ENCODE measurements at regions not wholly inside any gene's neighbourhood (a gene's known extent, or its start where the extent isn't known, plus 50 kb on each side); places are given as distances from the start of the nearest gene placed in this dataset.

DNA sequence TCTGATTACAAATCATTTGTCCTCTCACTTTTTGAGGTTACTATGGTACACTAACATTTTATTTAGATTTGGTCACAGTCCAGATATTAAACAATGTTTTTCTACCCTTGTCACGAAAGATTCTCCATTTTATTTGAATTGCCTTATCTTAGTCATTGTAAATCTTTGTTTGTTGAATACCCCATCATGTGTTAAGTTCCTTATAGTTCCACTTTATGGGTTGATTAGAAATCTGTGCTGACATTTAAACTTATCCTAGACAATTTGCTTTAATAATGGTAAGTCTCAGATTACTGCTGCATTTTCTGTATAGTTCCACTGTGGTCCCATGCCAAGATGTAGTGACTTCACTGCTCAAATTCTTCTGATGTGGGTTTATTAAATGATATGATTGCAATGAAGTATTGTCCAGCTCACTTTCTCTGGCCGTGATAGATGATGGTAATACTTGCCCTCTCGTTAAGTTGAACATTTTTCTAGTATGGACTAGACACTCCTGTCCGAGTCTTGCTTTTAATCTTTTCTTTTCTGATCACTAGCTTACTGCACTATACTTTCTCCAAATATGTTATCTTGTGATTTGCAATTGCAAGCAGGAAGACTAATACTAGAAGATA lies 1107.3 kb downstream of the SLC6A15 start:
- Mint-ChIP-seq H3K4me3 (no peak overlapping the region), H3K27me3 (no peaks in the 10 kb centered on the region), H3K4me1 (ENCODE audit: low read depth) (no peaks in the 10 kb centered on the region), H3K36me3 (ENCODE audit: low read depth) (no peaks in the 10 kb centered on the region), H3K27ac (no peak overlapping the region), H3K9me3 (no peaks in the 10 kb centered on the region)
- ATAC-seq (ENCODE audit: poor library complexity) (no peak), DNase-seq (no peak)
- TF ChIP-seq, protein P1, sequence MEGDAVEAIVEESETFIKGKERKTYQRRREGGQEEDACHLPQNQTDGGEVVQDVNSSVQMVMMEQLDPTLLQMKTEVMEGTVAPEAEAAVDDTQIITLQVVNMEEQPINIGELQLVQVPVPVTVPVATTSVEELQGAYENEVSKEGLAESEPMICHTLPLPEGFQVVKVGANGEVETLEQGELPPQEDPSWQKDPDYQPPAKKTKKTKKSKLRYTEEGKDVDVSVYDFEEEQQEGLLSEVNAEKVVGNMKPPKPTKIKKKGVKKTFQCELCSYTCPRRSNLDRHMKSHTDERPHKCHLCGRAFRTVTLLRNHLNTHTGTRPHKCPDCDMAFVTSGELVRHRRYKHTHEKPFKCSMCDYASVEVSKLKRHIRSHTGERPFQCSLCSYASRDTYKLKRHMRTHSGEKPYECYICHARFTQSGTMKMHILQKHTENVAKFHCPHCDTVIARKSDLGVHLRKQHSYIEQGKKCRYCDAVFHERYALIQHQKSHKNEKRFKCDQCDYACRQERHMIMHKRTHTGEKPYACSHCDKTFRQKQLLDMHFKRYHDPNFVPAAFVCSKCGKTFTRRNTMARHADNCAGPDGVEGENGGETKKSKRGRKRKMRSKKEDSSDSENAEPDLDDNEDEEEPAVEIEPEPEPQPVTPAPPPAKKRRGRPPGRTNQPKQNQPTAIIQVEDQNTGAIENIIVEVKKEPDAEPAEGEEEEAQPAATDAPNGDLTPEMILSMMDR (IDR thresholded peaks at IDR 0.05) = no peak
- Histone ChIP-seq H3K4me3 (ENCODE audit: low read length) (no peak overlapping the region), H3K9me3 (ENCODE audit: control insufficient read depth in 1 of 2, insufficient read depth in 1 of 2, low read length in 2 of 2) (peaks cover 0 to 4% of the 10 kb centered on the region in 2 experiments), H3K36me3 (ENCODE audit: insufficient read depth, low read length) (no peaks in the 10 kb centered on the region), H3K27ac (ENCODE audit: low read depth in 1 of 2, low read length in 2 of 2) (no peak overlapping the region), H3K27me3 (ENCODE audit: control insufficient read depth in 1 of 2, insufficient read depth in 2 of 2, low read length in 2 of 2) (no peaks in the 10 kb centered on the region), H3K4me1 (ENCODE audit: insufficient read depth, low read length) (no peaks in the 10 kb centered on the region)
- ChIA-PET POLR2A (no interaction called here), CTCF (no interaction called here)
- intact Hi-C loops (cut with DNase I, micrococcal nuclease) = no loop called here

DNA sequence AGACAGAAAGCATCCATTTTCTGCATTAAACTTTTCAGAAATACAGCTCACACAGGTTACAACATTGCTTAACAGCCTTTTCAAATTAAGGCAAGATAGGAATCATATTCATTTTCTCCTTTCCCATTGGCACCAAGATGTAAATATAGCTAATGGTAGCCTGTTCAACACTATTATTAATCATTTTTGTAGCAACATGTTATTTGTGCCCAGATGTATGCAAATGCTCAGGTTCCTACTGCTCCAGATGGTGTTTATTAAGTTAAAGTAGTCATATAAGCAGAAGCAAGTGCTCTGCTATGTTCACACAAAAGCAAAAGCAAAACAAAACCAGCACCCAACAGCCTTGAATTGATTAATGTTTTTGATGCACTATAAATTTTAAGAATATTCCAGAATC lies 1110.6 kb downstream of the SLC6A15 start:
- Mint-ChIP-seq H3K4me3 (no peak overlapping the region), H3K27me3 (no peaks in the 10 kb centered on the region), H3K4me1 (ENCODE audit: low read depth) (no peaks in the 10 kb centered on the region), H3K36me3 (ENCODE audit: low read depth) (no peaks in the 10 kb centered on the region), H3K27ac (no peak overlapping the region), H3K9me3 (no peaks in the 10 kb centered on the region)
- TF ChIP-seq, protein P1 (IDR thresholded peaks at IDR 0.05) = no peak
- H3K27me3 ChIP-seq (ENCODE audit: control insufficient read depth in 1 of 2, insufficient read depth in 2 of 2, low read length in 2 of 2) = no peaks in the 10 kb centered on the region
- ChIA-PET POLR2A (no interaction called here), CTCF (no interaction called here)
- ATAC-seq (ENCODE audit: poor library complexity) (no peak), DNase-seq (no peak)
- H3K4me1 ChIP-seq (ENCODE audit: insufficient read depth, low read length) = no peaks in the 10 kb centered on the region
- H3K36me3 ChIP-seq (ENCODE audit: insufficient read depth, low read length) = no peaks in the 10 kb centered on the region
- intact Hi-C loops (cut with DNase I, micrococcal nuclease) = no loop called here
- H3K27ac ChIP-seq (ENCODE audit: low read depth in 1 of 2, low read length in 2 of 2) = no peak overlapping the region
- H3K4me3 ChIP-seq (ENCODE audit: low read length) = no peak overlapping the region
- peaks cover 0 to 4% of the 10 kb centered on the region in 2 experiments for H3K9me3 ChIP-seq (ENCODE audit: control insufficient read depth in 1 of 2, insufficient read depth in 1 of 2, low read length in 2 of 2)

DNA sequence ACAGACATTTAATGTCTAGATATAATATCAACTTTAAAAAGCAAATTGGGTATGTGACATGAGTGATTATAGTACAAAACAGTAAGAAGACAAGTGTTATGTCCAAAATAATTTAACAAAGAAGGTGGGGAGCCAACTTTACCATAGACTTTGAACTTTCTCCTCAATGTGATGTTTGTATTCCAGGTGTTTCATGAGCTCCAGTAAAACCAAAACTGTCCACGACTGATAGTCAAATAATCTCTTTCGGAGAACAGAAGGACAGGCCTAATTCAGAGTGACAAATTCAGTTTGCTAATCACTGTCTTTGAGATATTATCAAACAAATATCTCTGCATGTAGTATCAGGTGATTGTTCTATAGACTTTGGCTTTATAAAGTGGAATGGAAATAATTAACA lies 1112.6 kb downstream of the SLC6A15 start:
- Mint-ChIP-seq H3K27ac (no peak overlapping the region), H3K27me3 (no peaks in the 10 kb centered on the region), H3K9me3 (no peaks in the 10 kb centered on the region), H3K4me3 (no peak overlapping the region), H3K36me3 (ENCODE audit: low read depth) (no peaks in the 10 kb centered on the region), H3K4me1 (ENCODE audit: low read depth) (no peaks in the 10 kb centered on the region)
- ATAC-seq (ENCODE audit: poor library complexity) (no peak), DNase-seq (no peak)
- TF ChIP-seq, protein P1 (IDR thresholded peaks at IDR 0.05) = no peak
- POLR2A ChIA-PET = no interaction called here
- intact Hi-C loops (cut with DNase I, micrococcal nuclease) = no loop called here
- CTCF ChIA-PET = no interaction called here
- Histone ChIP-seq H3K4me3 (ENCODE audit: low read length) (no peak overlapping the region), H3K27ac (ENCODE audit: low read depth in 1 of 2, low read length in 2 of 2) (no peak overlapping the region), H3K9me3 (ENCODE audit: control insufficient read depth in 1 of 2, insufficient read depth in 1 of 2, low read length in 2 of 2) (peaks cover 0 to 4% of the 10 kb centered on the region in 2 experiments), H3K27me3 (ENCODE audit: control insufficient read depth in 1 of 2, insufficient read depth in 2 of 2, low read length in 2 of 2) (no peaks in the 10 kb centered on the region), H3K36me3 (ENCODE audit: insufficient read depth, low read length) (no peaks in the 10 kb centered on the region), H3K4me1 (ENCODE audit: insufficient read depth, low read length) (no peaks in the 10 kb centered on the region)

Measured in CD4-positive, alpha-beta T cell (primary cell).